NCI-H1417 treated with DMSO at 0.1 percent for 48 hours (cell line): ENCODE measurements at regions not wholly inside any gene's neighbourhood (a gene's known extent, or its start where the extent isn't known, plus 50 kb on each side); places are given as distances from the start of the nearest gene placed in this dataset.
"Not testable (repeated sequence)": the region's sequence is repeated elsewhere in the genome, so short reads cannot be mapped to it uniquely, and the experiment has no call there.

ENCODE experiments used
- DNase-seq: peaks from one replicate; lab custom pipeline; 2025; lab: John Stamatoyannopoulos, UW

DNA sequence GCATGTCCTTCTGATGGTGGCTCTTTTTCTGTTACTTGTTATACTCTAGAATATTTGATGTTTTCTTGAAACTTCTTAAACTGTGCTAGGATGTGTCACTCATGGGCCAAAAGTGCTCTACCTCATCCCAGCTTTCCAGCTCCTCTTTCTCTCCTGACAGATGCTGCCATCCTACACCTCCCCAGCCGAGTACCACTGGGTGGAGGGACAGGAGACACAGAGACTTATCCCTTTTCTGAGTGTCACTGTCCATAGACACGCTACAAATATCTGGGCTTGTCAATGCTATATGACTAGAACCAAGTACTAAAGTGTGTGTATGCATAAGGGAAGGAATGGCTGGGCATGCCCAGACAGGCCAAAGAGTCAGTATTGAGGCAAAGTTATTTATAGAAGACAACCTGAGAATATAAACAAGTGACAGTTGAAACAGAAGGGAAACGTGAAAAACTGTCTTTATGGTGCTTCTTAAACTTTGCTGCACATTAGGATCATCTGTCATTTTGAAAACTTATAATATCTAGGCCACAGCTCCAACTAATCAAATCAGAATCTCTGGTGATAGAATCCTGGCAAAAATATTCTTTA is 188.0 kb downstream of the CARTPT start:
- DNase-seq, result no peak

DNA sequence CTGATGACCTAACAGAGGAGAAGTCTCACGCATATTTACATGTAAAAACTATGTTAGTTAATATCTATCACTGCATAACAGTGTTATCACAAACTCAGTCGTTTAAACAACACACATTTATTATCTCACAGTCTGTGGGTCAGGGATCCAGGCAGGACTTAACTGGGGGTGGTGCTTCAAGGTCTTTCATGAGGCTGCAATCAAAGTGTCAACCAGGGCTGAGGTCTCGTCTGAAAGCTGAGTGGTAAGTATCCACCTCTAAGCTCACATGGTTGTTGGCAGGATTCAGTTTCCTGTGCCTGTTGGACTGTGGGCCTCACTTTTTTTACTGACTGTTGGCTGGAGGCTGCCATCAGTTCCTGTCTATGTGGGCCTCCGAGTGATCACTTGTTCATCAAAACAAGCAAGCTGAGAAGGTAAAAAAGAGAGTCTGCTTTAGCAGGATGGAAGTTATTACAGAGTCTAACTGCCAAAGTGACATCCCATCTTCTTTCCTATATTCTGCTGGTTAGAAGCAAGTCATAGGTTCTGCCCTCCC is 188.6 kb downstream of the CARTPT start:
- DNase-seq, result no peak

DNA sequence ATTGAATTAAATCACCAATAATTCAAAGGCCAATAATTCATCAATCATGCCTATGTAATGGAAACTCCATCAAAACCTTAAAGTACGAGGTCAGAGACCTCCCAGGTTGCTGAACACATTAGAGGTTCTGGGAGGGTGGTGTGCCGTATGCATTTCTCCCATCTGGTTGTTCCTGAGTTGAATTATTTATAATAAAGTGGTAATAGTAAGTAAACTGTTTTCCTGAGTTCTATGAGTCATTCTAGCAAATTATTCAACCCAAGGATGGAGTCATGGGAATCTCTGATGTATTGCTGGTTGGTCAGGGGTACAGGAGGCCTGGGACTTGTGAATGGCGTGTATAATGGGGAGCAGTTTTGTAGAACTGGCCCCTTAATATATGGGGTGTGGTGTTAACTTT is 191.7 kb downstream of the CARTPT start:
- DNase-seq, result no peak

DNA sequence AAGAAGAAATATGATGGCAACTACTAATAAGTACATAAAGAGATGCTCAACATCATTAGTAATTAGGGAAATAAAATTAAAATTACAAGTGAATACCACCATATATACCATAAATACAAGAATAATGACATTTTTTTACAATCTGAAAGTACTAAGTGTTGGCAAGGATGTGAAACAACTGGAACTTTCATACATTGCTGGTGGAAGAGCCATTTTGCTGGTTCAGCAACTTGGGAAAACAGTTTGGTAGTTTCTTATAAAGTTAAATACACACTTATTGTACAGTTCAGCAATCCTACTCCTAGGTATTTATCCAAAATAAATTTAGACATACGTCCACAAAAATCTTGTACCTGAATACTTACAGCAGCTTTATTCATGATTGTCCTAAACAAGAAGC is 192.9 kb downstream of the CARTPT start:
- DNase-seq, result no peak

DNA sequence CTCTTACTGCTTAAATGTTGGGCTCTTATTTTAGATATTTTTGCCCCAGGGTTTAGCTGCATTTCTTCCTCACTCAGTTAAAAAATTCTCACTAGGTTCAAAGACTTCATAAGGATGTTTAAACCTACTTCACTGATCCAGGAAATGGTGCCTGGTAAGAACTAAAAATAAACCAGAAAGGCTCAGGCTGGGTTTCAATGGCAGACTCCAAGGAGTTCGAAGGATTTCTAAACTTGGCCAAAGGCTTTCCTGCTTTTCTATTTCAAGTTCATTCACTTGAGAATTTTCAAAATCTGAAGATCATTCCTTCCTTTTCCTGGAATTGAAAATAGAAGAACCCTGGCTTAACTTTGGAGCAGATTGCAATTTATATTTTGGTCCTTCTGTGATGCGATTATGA is 193.0 kb upstream of the MAP1B start:
- DNase-seq, result no peak

DNA sequence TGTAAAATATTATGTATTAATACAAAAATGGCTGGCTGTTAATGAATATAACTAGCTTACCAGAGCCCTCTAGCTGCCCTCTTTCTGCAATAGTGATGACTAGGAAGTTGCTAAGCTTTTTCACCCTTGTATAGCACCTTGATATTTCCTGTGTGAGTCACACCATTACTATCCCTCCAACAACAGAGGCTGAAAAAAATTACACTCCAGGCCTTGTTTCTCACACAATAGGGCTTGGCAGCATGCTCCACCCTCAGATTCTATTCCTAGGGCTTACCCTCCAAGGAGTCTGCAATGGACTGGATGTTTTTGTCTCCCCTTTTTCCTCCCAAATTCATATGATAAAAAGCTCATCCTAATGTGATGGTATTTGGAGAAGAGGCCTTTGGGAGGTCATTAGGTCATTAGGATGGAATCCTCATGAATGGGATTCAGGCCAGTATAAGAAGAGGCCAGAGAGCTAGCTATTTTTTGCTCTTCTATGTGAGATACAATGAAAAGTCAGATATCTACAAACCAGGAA is 184.6 kb upstream of the MAP1B start:
- no peak for DNase-seq

DNA sequence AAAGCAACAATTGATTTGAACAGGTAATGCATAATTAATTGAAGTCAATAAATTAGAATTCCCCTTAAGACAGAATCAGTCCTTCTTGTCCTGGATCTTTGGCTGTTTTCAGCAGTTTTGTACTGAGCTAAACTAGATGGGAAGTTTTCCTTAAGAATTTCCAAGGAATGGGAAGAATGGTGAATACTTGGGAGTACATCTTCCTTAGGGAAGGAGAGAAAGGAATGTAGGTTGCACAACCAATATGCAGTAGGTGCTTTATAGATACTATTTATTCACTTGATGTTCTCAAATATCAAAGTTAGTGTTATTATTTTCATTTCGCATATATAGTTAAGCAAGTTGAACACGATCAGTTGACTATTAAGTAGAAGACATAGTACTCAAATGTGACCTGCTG is 183.5 kb upstream of the MAP1B start:
- no peak for DNase-seq

DNA sequence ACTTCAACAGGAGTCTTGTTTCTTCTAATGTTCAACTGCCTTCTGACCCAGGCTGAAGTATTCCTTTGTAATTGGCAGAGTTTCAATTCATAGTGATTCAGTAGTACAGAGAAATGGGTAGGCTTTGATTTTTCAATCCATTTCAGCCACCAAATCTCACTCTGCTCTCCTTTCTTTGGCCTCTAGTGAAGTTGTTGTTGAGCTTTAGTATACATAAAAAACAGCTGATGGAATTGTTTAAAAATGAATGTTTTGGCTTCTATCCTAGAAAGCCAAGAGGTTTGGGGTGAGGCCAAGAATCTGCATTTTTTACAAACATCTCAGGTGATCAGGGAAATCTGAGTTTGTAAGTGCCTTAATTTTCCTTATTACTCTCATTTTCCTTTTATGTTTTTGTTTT is 182.9 kb upstream of the MAP1B start:
- DNase-seq, result no peak

DNA sequence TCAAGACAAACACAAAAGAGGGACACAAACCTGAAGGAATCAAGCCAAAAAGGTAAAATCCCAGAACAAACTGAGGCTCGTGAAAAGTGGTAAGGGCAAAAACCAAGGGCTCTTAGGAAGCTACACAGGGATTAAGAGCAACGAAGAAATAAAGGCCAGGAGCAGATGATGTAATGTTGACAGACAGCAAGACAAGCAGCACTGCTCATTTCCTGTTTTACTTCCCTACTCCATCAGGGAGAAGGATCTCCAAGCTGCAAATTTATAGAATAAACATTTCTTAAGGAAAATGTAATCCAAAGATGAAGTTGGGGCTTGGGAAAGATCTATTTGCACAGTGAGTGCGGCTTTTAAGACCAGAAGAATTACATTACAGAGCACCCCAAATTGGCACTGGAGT is 182.3 kb upstream of the MAP1B start:
- no peak for DNase-seq

DNA sequence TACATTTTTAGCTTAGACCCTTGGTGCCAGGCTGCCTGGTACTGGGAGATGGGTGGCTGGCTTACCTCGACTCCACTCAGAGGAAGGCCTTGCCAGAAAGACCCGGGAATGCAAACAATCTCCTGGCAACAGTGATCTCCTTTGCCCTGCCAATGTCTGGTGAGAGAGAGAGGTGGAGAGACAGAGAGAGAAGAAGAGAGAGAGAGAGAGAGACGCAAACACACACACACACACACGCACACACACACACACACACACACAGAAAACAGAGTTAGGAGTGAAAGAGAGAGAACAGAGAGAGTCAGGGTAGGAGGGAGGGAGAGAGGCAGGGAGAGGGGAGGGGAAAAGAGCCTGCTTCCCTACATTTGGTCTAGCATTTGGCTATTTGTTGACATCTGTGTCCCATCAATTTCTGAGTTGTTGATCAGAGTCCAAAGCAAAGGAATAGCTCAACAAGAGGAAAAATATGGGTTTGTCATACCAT is 181.6 kb upstream of the MAP1B start:
- DNase-seq, result no peak

DNA sequence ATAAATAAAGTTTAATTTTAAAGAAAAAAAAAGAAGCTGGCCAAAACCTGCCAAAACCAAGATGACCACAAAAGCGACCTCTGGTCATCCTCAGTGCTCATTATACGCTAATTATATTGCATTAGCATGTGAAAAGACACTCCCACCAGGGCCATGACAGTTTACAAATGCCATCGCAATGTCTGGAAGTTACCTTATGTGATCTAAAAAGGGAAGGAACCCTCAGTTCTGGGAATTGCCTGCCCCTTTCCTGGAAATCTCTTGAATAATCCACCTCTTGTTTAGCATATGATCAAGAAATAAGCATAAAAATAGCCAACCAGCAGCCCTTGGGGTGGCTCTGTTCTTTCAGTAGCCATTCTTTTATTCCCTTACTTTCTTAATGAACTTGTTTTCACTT is 178.3 kb upstream of the MAP1B start:
- no peak for DNase-seq

DNA sequence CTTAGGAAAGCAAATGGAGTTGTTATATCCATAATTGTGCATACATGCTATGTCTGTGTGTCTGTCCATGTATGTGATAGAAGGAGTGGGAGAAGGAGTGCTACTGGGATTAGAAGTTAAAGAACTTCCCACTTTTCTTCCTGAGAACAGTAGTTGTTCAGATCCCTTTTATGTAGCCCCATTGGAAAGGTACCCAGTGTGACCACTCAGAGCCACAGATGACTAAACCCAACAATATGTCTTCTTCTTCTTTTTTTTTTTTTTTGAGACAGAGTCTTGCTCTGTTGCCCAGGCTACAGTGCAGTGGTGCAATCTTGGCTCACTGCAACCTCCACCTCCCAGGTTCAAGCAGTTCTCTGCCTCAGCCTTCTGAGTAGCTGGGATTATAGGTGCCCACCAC is 176.7 kb upstream of the MAP1B start:
- not testable (repeated sequence) for DNase-seq

DNA sequence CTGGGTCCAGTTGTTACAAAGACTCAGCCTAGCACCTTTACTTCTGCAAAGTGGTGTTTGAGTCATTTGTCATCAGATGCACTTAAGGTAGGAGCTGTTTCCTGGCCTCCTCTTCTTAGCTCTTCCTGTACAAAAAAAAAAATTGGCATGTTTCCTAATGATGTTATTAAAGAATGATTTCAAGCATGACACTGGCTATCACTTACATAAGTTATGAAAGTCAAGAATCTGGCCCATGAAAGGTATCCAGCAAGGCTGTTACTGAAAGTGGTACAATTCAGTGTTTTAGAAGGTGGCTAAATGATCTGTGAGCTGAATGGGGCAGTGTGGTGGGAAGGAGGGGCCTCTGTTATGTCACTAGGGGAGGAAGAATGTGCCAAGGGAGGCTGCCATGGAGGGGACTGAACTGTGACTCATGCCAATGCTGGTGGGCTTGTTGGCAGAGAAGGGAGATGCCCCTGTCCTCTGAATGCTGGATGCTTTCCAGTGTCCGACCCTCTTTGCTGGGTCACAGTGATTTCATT is 175.1 kb upstream of the MAP1B start:
- DNase-seq, result no peak

DNA sequence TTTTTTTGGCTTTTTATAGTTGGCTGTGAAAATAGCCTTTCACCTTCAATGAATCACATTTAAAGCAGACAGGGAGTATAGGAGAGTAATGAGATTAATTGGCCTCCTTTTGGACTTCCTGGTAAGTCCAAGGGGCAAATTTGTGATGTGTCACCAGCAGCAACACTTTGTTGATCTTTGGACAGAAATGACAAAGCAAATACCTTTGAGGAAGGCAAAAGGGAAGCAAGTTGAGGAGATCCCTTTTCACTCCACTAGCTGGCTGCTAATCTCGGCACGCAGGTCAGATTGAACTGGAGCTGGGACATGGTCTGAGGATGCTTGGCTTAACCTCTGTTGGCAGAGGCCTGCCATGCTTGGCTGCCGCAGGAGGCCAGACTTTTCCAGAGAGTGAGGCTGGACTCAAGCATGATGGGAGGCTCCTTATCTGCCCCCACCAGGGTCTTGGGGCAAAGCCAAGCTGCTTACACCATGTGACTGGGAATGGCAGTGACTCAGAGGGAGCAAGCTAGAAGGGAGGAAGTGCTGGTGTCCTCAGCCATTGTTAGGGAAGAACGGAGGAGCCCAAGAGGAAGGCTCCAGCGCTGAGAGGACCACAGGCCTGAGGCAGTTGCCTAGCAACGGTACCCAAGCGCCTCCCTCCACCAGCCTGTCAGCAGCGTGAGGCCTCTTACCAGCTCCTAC is 174.5 kb upstream of the MAP1B start:
- DNase-seq, result no peak

DNA sequence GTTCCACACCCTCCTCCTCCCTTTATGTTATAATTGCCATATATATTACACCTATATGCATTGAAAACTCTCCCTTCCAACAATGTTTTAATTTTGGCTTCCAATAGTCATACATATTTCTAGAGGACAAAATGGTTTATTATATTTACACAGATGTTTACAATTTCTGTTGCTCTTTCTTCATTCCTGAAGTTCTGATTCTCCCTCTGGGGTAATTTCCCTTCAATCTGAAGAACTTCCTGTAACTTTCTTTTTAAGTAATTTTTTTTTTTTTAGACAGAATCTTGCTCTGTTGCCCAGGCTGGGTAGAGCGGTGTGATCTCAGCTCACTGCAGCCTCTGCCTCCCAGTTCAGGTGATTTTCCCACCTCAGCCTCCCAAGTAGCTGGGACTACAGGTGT is 173.0 kb upstream of the MAP1B start:
- DNase-seq, result no peak

DNA sequence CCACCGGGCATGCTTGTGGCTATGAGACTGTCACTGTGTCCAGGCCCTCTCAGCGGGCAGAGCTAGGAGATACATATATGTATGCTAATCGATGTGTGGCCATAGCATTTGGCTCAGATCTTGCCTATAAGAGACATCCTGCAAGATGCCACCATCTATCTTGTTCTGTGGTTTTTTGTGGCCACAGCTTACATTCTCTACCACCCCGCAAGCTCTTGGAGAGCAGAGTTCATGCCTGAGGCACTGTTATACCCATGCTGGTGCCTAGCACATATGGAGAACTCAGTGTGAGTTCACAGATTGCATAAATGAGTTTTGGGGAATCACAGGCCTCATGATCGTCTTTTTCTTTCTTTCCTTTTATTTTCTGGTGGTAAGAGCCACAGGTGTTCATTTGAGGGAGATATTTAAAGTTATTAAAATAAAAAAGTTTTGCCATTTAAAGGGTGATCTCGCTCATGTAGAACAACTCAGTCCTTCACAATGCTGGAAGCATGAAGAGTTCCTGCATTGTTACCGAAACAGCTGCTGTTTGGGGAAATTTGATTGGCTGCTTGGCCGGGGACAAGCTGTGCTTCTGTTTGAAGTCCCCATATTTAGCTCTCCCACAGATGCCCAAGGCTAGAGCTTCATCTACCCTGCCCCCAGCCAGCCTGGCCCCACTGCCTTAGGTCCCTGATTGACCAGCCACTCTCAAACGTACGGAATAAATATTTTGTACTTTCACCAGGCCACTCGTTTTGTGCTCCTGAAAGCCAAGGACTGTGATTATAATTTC is 169.2 kb upstream of the MAP1B start:
- no peak for DNase-seq

DNA sequence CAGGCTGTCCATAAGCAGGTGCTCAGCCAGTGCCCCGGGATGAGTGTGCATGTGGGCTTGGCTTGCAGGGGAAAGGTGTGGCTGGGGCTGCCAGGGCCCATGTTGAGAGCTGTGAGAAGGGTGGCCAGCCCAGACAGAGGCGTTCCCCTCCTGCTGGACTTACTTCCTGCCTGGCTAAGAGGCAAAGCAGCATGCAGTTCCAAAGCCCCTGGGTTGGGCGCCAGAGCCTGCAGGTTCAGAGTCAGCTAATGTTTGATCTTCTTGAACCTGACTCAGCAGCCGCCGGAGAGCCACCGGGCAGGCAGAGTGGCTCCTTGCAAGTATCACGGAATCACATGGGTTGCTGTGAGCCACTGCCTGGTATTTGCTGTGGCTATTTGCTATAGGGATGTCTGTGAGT is 168.4 kb upstream of the MAP1B start:
- DNase-seq, result peak; percentile 65

DNA sequence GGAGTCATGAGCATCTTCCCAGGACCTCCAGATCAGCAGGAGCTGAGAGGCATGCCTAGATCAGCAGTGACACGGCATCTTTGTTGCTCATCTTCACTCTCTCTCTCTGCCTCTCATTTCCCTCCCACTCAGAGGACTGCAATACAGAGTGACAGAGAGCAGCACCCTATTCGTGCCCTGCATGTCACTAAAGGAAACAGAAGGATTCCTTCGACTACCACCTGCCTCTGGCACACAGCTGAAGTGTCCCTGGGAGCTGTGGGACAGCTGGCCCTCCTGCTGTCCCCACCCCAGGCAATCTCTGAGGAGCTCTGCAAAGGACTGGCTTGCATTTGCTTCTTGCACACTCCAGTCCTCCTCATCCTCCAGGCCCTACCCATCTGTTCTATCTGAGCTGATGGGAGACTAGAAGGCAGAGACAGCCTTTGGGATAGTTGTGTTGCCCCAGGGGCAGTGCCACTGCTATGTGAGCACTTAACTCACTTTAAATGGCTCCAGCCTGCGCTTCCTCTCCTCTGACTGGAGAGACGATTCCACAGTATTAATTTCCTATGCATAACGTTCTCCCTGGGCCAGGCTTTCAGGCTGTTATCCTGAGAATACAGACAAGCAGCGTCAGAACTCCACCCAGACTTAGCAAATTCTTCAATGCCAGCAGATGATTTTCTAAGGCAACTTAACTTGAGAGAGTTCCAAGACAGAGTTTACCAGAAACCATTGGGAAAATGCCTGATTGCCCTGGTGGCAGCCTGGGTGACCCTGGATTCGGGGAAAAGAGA is 167.6 kb upstream of the MAP1B start:
- no peak for DNase-seq

DNA sequence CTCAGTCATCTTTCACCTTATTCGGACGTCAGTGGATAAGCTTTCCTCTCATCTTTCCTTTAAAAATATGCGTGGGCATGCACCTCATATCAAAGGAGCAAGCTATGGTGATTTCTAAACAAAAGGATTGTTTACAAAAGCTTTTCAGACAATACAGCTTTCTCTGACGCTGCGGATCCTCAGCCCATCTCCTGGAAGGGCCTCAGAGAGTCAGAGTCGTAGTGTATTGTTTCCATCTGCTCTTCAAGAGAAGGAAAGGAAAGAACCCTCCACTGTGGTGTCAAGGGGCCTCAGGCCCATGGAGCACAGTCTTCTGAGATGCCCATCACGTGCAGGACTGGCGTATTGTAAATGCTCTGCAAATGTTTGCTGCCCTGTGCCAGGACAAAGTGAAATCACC is 163.4 kb upstream of the MAP1B start:
- DNase-seq, result no peak

DNA sequence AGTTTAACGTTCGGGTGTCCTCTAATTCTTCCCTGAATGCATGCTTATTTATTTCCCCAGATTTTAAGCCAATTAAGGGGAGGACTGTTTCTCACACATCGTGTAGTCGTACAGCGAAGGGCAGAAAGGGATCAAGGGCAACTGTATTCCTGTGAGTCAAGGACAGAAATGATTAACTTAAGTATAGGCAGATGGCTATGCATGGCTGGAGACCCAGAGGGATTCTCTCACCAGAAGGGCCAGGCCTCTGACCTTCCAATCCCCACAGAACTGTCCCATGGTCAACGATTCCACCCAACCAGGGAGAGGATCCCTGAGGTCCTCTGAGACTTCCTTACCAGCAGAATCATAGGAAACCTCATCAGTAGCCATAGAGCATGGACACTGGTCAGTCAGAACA is 161.8 kb upstream of the MAP1B start:
- DNase-seq, result no peak

DNA sequence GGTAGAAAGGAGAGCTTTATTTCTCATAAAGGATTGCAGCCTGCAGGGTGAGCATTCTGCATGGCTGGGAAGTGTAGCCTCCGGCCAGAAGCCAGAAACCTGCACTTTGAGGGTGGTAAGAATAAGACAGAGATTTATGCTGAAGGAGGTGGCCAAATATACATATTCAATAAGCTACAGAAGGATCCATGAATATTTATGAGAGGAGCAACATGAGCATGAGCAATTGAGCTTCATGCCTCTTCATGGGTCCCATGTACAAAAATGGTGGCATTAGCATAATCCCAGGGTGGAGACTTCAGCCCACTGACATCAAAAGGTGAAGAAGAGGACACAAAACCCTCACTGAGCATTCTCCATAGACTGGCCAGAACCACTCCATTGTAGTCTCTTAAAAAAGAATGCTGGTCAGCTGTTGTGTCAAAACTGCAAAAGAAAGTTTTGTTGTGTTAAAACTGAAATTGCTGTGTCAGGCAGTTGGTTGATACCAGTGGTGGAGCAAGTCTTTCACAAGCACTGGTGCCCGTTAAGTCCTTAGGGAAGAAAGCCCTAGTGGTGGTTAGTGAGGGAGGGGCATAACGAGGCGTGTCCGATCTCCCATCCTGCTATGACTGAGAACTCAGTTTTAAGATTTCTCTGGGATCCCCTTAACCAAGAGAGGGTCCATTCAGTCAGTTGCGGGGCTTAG is 160.8 kb upstream of the MAP1B start:
- no peak for DNase-seq
